DND-41 (cell line): ENCODE measurements at regions not wholly inside any gene's neighbourhood (a gene's known extent, or its start where the extent isn't known, plus 50 kb on each side); places are given as distances from the start of the nearest gene placed in this dataset.

Experiments
- CTCF ChIP-seq: IDR thresholded peaks from 2 replicates; pipeline ENCODE4 v1.5.1; 2012; ENCODE audit warnings: borderline replicate concordance, low read length, moderate library complexity, mild to moderate bottlenecking; ENCODE audit not compliant: poor library complexity, severe bottlenecking; ENCODE audit errors: extremely low read depth
- EZH2 ChIP-seq: IDR thresholded peaks from 3 replicates; pipeline ENCODE4 v1.6.1; 2012; ENCODE audit warnings: borderline replicate concordance, low read depth, mild to moderate bottlenecking, moderate library complexity, low read length, inconsistent platforms; ENCODE audit not compliant: severe bottlenecking

GRCh38 chr9:129367287-129367686 is 189.2 kb upstream of the IER5L start:
- no peak for TF ChIP-seq CTCF
- TF ChIP-seq EZH2: no peak
